ENCODE measurements at regions not wholly inside any gene's neighbourhood (a gene's known extent, or its start where the extent isn't known, plus 50 kb on each side); places are given as distances from the start of the nearest gene placed in this dataset.

GRCh38 chrX:101160001-101160400 lies 59.6 kb upstream of the DRP2 start:
- H3K4me3 ChIP-seq (ENCODE audit: low read depth, low read length), result no peak overlapping the region
- DNase-seq (ENCODE audit: low read depth), result no peak
- TF ChIP-seq CTCF (IDR thresholded peaks at IDR 0.05; ENCODE audit: insufficient read depth, low read depth, low read length), result no peak

- DNase-seq (ENCODE audit: low read depth), result peak; percentile 40
- H3K4me3 ChIP-seq (ENCODE audit: low read depth, low read length), result no peak overlapping the region
- TF ChIP-seq CTCF (IDR thresholded peaks at IDR 0.05; ENCODE audit: insufficient read depth, low read depth, low read length), result no peak
Measured at GRCh38 chrX:101163166-101163565, 56.4 kb upstream of the DRP2 start.

GRCh38 chrX:101164766-101165590 lies 54.6 kb upstream of the DRP2 start:
- peak; percentile 47 for DNase-seq (ENCODE audit: low read depth)
- TF ChIP-seq CTCF (IDR thresholded peaks at IDR 0.05; ENCODE audit: insufficient read depth, low read depth, low read length), result no peak
- no peak overlapping the region for H3K4me3 ChIP-seq (ENCODE audit: low read depth, low read length)
